Activated gamma-delta T cell treated with Interleukin-2 at 50 U/mL for 16 hours (primary cell): ENCODE measurements at regions not wholly inside any gene's neighbourhood (a gene's known extent, or its start where the extent isn't known, plus 50 kb on each side); places are given as distances from the start of the nearest gene placed in this dataset.
"Not testable (repeated sequence)": the region's sequence is repeated elsewhere in the genome, so short reads cannot be mapped to it uniquely, and the experiment has no call there.

Source experiments
- DNase-seq: peaks from one replicate; pipeline ENCODE4 v3.0.0-alpha.2; 2020

DNA sequence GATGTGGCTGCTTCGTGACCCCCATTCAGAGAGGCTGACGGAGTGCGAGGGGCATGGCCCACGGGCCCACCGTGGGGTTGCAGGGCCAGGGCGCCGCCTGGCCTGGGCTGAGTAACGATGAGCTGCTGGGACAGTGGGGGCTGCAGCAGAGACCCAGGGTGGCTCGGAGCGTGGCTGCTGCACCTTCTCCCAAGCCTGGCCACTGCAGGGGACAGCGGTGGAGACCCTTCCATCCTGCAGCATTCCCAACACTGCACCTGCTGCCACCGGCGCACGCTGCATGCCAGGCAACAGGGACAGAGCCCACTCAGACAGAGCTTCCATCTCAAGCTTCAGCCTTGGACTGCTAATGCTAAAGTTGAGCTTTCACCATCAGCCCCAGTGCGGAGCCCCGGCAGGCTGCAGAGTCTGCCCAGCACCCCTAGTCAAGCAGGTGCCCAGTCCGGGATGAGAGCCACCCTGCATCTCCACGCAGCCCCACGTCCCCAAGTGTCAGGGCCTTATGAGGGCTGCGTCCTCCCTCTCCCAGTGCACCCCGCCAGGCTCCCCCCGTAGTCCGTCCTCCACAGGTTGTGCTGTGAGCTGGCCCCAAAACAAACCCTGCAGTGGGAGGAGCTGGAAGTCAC lies 89.4 kb upstream of the AFDN start:
- no peak for DNase-seq

DNA sequence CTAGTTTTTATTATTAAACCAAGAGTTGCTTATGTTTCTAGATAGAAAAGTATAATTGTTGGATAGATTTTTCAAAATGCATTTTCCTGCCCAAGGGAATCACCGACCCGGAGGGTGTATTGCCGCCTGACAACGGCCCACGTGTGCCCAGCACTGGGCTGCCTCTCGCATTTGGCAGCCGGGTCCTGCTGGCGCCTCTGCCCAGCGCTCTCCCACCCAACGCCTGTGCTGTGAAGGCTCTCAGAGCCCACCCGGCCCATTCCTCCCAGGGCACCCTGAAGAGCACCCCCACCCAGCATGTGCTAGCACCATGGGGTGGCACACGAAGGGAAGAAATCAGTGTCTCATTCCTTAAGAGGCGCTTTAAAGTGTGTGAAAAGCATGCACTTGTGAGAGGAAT lies 88.3 kb upstream of the AFDN start:
- DNase-seq: no peak

DNA sequence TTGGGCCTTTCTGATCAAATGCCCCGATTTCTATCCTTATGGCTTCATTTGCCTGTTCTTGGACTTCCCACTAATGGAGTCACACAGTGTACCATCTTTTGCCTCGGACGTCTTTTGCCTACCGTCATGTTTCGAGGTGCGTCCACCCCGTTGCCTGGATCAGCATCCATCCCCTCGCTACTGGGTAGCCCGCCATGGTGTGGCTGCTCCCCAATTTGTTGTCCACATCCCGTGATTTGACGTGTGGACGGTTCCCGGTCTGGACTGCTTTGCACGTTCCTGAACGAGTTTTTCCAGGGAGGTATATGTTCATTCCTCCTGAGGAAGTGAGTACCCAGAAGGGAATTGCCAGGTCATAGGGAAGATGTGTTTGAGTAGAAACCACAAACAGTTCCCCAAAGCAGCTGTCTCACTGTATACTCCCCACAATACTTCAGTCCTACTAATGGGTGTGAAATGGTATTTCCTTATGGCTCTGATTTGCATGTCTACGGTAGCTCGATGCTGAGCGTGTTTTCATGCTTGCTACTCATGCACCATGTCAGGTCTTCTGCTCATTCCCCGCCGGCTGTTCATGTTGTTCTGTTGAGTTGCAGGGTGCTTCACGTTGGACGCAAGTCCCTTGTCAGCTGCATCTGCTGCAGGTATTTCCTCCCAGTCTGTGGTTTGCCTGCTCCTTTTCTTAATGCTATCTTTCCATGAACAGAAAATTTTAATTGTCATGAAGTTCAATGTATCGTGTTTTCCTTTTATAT lies 86.8 kb upstream of the AFDN start:
- no peak for DNase-seq

DNA sequence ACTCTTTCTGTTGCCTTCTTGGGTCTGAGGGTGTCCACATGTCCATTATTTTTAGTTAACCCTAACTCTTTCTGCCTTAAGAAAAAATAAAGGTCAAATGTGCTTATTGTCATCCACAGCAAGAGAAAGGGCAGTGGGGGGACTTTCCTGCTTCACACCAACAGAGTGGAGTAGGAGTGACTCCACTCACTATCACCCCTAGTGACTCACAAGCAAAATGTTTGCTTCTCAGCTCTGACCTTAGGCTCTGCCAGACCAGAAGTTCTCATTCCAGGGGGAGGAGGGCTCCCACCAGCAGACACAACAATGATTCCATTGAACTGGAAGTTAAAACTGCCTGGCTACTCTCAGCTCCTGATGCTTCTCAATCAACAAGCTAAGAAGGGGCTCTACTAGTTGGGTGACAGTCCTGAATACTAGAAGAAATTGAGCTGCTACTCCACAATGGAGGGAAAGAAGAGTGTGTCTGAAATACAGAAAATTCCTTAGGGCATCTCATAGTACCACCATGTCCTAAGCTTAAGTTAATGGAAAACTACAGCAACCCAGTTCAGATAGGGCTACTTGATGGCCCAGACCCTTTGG lies 83.9 kb upstream of the AFDN start:
- no peak for DNase-seq

DNA sequence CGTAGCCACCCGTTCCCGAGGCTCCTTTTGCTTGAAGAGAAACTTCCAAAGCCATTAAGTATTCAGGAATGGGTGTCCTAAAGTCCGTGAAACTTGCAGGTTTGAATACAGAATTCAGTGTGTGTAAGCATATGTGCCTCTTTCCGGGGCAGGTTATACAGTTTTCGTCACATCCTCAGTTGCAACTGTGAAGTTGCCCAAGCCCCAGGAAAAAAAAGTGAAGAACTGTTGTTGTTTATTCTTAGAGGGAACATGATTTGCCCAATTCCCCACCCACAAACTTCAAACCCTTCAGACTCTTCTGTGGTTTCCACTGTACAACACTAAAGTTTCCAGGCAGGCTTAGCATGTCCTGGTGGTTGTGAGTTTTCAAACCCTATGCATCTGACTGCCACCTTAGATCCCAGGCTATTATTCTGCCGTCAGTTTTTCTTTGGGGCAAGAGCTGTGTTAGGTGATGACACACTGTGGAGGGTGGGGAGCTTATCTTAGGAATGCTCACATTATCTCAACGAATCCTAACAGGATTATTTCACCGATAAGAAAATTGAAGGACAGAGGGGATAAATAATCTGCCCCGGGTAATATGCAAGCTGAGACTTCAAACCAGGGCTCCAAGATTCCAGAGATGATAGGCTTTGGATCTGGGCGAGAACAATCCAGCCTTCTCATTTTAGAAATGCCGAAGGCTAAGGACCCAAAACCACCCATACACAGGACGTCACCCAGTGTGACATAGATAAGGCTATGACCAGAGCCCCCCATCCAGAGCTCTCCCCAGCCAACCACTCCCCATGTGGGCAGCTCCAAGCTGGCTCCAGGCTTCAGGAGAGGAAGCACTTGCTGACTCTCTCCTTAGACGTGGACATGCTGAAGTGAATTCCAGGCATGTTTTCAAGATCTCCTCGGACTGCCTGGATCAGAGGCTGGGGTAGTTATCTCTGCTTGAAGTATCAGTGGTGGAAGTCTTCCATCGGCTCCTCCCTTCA lies 81.7 kb upstream of the AFDN start:
- DNase-seq: no peak

DNA sequence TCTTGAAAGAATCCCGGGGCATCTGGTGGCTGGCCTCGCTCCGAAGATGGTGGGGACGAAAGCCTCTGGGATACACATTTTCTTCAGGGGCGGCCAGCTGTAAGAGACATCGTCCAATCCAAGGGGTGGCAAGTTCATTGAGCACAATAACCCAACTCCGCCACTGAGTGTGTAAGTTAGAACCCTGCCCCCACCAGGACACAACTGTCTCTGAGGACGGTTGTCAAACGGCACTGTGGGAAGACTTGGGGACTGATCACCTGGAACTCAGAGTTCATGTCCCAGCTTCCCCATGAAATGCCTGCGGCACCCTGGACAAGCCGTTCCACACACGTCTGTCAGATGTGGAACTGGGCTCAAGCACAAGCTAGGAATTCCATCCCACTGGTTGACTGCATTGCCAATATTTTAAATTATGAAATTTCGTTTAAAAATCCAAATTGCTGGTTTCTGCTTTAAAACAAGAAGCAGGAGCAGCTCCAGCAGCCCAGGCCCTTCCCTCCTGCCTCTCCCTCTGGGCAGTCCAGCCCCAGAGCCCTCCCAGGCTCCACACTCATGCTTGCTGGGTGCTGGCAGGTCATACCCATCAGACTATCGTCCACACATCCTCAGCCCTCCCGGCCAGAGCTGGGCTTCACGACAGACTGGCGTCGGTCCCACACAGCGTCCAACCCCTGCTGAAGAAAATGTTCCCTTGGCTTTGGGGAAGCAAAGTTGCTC lies 80.9 kb upstream of the AFDN start:
- DNase-seq: no peak

DNA sequence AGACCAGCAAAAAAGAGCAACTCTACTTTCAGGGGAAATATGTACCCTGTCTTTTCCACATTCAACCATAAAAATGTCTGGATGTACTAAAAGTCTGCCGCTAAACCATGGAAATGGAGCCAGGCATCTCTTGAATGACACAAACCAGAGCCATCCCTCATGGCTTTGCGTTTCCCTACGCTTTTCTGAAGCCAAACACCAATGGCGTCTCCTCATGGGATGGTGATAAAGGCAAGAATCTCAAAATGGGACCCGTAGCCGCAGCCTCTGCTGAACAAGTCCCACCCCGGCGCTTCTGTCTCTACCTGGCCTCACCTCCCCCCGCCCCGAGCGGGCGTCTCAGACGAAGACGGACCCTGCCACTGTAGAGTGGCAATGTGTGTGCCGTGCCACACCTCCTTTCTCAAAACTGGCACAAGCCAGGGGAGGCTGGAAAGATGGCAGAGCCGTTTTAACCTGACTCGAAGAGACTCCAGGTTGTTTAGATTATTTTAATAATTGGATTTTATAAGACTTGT lies 80.3 kb upstream of the AFDN start:
- DNase-seq: no peak

DNA sequence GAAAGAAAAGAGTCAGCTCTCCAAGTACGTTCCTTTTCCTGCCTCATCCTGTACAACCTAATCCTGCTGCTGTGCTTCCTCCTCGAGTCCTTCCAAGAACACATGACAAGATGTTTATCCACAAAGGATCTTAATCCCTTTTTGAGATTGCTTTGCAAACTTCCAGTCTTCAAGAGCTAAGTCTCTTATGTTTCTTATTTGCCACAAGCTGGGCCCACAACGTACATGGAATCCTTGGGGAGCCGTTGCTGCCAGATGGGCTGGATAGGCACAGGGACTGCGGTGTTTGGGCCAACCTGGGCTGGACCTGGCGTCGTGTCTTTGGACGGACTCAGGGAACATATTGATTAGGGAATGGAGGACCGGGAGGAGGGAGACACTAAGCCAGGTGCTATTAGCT lies 79.7 kb upstream of the AFDN start:
- no peak for DNase-seq

DNA sequence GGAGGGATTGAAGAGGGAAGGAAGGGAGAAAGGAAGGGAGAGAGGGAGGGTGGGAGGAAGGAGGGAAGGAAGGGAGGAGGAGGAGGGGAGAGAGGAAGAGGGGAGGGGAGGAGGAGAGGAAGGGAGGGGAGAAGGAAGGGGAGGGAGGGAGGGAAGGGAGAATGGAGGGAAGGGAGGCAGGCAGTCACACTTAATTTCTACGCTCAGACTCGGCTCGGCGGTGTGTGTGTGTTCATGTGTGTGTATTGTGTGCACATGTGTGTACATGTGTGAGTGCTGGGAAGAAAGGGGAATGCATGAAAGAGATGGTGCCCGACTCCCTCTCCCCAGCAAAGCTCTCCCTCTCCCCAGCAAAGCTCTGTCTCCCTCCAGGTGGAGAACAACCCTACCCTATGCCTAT lies 79.1 kb upstream of the AFDN start:
- DNase-seq: no peak

DNA sequence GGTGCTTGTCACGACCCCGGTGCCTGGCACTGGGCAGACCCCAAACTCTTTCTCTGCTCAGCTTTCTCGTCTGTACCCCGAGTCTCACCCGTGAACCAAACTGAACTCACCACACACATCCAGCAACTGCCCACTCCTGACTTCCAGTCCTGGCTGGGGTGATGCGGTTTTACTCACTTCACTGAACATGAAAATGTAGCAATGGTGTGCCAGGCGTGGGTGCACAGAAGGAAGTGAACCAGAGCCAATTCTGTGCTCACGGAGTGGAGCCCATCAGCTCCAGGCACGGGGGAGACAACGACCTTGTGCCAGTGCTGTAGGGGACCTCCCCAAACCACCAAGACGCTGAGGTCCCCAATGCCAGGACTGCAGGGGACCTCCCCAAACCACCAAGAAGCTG lies 78.7 kb upstream of the AFDN start:
- no peak for DNase-seq

DNA sequence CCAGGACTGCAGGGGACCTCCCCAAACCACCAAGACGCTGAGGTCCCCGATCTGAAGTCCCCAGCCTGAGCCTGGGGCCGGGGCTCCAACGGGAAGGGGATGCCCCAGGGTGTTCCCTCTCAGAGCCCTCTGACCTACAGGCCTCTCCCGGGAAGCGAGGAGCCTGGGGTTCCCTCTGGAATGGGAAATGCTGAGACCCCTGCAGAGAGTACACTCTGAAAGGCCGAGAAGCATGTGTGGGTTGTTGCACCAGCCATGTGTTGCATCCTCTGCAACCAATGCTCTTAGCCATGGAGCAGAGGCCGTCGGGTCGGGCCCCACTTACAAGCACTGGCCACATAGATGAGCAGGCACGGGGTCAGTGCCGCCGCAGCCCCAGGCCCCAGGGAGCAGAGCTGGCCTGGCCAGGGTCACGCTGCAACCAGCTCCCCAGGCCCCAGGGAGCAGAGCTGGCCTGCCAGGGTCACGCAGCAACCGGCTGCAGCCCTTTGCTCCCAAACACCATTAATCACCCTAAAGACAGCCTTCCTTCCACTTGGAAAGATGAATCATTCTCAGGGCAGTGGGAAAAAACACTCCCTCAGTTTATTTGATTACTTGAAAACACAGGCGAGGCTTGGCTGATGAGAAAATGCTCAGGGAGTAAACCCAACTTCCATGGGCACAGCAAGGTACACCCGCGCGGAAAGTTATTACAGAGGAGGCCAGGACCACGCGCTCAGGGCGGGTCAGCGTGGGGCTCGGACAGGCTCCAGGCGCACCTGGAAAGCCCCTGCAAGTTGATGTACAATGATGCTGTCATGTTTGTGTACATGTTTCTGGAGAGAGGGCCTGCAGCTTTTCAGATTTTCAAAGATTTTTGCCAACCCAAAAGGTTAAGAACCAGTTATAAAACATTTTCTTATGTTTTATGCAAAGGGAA lies 78.0 kb upstream of the AFDN start:
- no peak for DNase-seq

DNA sequence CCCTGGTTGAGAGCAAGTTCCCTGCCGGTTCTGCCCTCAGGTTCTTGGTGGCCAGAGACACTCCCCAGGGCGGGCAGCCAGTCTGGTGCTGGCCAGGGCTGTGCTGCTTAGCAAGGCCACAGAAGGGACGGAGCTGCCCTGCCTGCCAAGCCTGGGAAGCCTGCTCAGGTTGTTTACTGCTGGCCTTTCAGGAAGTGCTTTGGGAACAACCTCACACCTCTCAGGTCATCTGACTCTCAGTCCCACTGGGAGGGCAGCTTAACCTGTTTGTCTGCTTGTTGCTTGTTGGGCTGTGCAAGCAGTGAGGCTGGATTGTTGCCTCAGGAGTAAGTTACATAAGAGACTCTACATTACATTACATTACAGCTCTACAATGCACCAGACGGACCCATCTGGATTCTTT lies 75.8 kb upstream of the AFDN start:
- no peak for DNase-seq

DNA sequence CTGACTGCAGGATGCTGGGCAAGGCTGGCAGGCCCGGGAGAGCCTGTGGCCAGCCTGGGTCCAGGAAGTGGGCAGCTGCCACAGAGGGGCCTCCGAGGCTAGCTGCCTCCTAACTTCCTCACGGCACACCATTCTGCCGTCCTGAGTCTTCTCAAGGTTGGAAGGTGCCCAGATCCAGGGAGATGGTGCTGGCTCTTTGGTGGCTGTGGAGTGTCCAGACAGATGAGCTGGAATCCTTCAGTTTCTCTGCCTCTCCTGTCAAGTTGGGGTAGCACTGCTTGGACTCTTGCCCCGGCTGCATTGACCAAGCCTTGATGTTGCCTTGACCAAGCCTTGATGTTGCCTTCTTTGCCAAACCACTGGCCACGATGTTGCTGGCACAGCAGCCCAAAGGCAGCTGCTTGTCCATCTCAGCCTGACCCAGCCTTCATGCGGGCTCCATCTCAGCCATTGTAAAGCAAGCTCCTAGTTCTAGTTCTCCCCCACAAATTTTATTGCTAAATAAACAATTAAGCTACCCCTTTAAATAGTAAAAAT lies 75.1 kb upstream of the AFDN start:
- DNase-seq: no peak

DNA sequence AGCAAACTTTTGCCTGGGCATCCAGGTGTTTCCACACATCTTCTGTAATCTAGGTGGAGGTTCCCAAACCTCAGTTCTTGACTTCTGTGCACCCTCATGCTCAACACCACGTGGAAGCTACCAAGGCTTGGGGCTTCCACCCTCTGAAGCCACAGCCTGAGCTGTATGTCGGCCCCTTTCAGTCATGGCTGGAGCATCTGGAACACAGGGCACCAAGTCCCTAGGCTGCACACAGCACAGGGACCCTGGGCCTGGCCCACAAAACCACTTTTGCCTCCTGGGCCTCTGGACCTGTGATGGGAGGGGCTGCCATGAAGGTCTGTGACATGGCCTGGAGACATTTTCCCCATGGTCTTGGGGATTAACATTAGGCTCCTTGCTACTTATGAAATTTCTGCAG lies 73.4 kb upstream of the AFDN start:
- not testable (repeated sequence) for DNase-seq

DNA sequence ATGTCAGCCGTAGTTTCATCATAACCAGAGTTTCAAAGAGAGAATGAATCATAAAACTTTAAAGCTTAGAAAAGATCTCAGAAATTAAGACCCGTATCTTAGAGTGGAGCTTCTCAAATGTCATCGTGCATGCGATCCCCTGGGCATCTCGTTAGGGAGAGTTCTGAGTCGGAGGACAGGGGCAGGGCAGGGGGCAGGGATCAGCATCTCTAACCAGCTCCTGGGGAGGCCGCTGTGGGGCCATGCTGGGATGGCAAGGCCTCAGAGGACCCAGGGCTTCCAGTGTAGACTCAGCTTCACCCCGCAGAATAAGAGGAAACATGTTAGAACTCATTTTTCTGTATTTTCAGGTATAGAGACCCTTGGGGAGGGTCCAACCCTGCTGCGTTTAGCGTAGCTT lies 72.0 kb upstream of the AFDN start:
- no peak for DNase-seq

DNA sequence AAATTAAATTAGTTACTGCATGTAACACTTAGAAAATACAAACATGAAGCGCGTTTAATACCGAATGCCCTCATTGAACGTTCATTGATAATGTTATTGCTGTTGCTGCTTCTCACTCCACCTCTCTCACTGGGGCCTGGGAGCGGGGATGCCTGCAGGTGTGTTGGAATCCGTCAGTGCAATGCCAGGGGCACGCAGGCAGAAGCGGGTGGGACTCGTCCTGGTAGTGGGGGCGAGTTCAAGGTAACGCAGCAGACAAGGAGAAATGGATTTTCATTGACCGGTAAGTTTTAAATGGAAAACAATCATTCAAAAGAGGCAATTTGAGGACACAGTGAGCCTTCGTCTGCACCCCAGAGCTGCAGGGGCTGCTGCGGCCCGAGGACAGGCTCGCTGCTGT lies 71.2 kb upstream of the AFDN start:
- DNase-seq: no peak

DNA sequence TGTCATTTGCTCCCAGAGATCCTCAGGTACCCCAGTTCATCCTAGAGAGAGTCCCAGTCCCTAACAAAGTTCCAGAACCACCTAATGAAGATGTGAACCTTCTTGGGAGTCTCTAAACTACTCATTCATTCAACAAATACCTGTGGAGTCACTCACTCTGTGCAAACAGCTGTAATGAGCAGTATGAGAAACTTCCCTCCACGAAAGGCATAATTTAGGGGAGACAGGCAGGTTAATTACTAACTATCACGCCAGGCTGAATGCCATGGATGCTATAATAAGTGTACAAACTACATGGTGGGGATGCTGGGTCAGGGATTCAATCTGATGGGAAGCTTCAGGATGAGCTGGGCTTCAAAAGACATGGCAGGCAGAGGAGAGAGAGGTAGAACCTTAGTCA lies 70.1 kb upstream of the AFDN start:
- DNase-seq: no peak

DNA sequence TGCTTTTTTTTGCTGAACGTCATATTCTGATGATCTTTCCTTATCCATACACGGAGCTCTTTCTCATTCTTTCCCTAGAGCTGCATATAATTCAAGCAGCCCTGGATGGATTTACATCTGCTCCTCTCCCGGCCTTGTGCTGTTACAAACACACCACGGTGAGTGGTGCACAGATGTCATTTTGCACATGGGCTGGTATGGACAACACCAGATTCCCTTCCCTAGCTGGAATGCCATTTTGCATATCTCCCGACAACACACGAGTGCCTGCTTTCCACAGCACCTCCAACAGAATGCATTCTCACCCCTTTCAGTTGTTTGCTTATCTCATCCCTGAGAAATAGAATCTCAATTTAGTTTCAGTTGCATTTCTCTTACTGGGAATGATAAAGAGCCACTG lies 69.5 kb upstream of the AFDN start:
- DNase-seq: no peak

DNA sequence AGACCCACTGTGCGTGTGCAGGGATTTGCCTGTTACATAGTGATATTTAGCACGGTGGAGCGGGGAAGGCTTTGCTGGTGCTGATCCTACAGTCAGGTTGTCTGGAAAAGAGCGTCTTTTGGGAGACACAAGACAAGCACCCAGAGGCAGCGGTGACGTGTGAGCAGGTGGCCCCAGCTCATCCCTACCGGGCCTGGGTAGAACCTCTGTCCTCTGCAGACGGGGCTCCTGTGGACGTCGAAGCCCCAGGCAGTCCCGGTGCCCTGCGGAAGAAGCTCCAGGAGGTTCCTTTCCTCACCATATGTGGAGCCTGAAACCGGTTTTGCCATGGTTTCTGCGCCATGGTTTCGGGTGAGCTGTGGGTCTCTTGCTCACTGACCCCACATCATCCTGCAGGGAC lies 68.9 kb upstream of the AFDN start:
- no peak for DNase-seq

DNA sequence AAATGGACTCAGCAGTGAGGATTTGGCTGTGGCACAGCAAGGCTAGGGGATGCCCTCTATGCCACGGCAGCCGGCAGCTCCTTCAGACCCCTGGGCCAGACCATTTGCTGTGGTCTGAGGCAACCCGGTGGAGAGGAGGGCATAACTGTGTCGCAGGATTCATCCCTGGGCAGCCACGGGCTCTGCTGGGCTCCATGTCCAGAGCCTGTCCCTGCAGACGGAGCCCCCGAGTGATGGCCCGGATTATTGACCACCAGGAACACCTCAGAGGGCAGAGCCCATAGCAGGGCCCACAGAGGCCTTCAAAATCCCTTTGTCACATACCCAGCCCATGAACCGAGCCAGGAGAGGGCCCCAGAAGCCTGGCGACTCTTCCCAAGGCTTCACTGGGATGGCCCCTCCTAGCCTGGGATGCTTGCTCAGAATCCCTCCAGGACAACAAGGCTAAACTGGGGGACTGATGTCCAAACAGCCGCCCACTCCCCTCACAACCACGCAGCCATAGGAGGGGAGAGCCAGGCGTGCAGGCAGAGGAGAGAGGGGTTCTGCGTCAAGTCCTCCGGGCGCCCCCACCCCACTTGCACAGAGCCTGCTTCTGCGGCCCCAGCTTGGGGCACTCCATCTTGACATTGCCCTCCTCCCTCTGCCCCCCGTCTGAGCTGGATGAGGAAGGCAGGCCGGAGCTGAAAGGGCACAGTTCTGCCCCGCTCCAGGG lies 68.2 kb upstream of the AFDN start:
- DNase-seq: no peak
